Rectal smooth muscle tissue (tissue), 1 donor: ENCODE measurements at regions not wholly inside any gene's neighbourhood (a gene's known extent, or its start where the extent isn't known, plus 50 kb on each side); places are given as distances from the start of the nearest gene placed in this dataset.
"Not testable (repeated sequence)": the region's sequence is repeated elsewhere in the genome, so short reads cannot be mapped to it uniquely, and the experiment has no call there.

ENCODE experiments used
- H3K27ac ChIP-seq: one replicate; pipeline ENCODE4 v1.7.0; 2013; ENCODE audit warnings: low read depth, low read length, inconsistent platforms
- H3K27me3 ChIP-seq: one replicate; pipeline ENCODE4 v1.7.0; 2013; ENCODE audit warnings: low read length; ENCODE audit not compliant: control insufficient read depth, insufficient read depth
- H3K36me3 ChIP-seq: one replicate; pipeline ENCODE4 v1.7.0; 2013; ENCODE audit warnings: low read length; ENCODE audit not compliant: control insufficient read depth, insufficient read depth
- H3K4me1 ChIP-seq: one replicate; pipeline ENCODE4 v1.7.0; 2013; ENCODE audit warnings: low read length; ENCODE audit not compliant: control insufficient read depth, insufficient read depth
- H3K4me3 ChIP-seq: one replicate; pipeline ENCODE4 v1.7.0; 2013; ENCODE audit warnings: low read length
- H3K9ac ChIP-seq: one replicate; pipeline ENCODE4 v1.7.0; 2013; ENCODE audit warnings: low read length

DNA sequence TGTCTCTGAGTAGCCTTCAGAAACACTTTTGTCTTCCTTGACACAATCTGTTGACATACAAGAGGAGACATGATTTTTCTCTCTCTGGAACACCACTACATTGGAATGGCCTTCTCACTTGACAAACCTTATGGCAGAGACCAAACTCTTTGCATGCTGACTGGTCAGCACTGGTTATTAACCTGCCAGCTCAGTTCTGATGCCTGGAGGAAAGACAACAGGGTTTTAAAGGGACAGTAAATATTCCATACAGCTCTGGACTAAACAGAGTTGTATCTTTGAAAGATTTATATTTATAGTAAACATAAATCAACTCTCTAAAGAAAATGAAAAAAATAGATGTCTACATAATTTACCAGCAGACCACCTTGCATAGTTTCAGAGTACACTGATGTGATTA lies 1139.1 kb upstream of the CDH8 start:
- Histone ChIP-seq H3K4me1 (no peaks in the 10 kb centered on the region), H3K36me3 (no peaks in the 10 kb centered on the region), H3K27me3 (no peaks in the 10 kb centered on the region), H3K9ac (no peak overlapping the region), H3K4me3 (no peak overlapping the region), H3K27ac (no peak overlapping the region)

- H3K4me1 ChIP-seq = no peaks in the 10 kb centered on the region
- H3K27ac ChIP-seq = no peak overlapping the region
- H3K4me3 ChIP-seq = no peak overlapping the region
- no peak overlapping the region for H3K9ac ChIP-seq
- H3K36me3 ChIP-seq = no peaks in the 10 kb centered on the region
- H3K27me3 ChIP-seq = no peaks in the 10 kb centered on the region
Observed at GRCh38 chr16:63174801-63175200, 1138.6 kb upstream of the CDH8 start.

DNA sequence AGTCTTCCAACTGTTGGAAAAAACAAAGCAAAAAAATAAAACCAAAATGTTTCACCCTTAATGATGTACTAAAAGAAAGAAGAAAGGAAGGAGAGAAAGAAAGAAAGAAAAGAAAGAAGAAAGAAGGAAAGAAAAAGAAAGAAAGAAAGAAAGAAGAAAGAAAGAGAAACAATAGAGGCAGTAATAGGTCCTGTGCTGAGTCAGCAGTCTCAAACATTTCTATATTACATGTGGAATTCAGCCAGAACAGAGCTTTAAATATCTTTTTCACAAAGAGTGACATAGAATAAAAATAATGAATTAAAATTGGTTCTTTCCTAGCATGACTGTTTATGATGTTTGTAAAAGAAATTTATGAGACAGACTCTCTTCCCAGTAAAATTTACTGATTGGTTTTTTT lies 1135.3 kb upstream of the CDH8 start:
- no peak overlapping the region for H3K27ac ChIP-seq
- no peak overlapping the region for H3K9ac ChIP-seq
- no peaks in the 10 kb centered on the region for H3K4me1 ChIP-seq
- H3K36me3 ChIP-seq = no peaks in the 10 kb centered on the region
- H3K27me3 ChIP-seq = no peaks in the 10 kb centered on the region
- H3K4me3 ChIP-seq = no peak overlapping the region

DNA sequence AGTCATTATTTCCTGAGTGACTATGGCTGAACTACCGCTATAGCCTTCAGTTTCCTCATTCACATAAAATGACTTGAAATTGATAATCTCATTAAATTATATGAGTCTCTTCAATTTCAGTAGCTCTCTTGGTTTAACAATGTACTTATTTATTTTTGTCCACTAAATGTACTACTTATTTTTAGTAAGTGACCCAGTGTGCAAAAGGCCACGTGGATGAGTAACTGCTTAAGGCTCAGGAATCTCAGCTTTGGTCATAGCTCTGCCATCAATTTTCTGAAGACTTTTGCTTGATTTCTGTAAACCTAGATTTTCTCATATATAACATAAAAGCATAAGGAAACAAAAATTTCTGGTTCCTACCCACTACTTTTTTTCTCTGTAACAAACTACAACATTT lies 1132.9 kb upstream of the CDH8 start:
- H3K36me3 ChIP-seq = no peaks in the 10 kb centered on the region
- H3K4me3 ChIP-seq = no peak overlapping the region
- no peaks in the 10 kb centered on the region for H3K4me1 ChIP-seq
- no peak overlapping the region for H3K9ac ChIP-seq
- H3K27ac ChIP-seq = no peak overlapping the region
- H3K27me3 ChIP-seq = no peaks in the 10 kb centered on the region

- no peak overlapping the region for H3K9ac ChIP-seq
- H3K4me1 ChIP-seq = no peaks in the 10 kb centered on the region
- no peaks in the 10 kb centered on the region for H3K27me3 ChIP-seq
- no peaks in the 10 kb centered on the region for H3K36me3 ChIP-seq
- no peak overlapping the region for H3K4me3 ChIP-seq
- H3K27ac ChIP-seq = no peak overlapping the region
Observed at GRCh38 chr16:63157818-63158217, 1121.6 kb upstream of the CDH8 start.

- H3K27me3 ChIP-seq = no peaks in the 10 kb centered on the region
- no peaks in the 10 kb centered on the region for H3K36me3 ChIP-seq
- H3K4me1 ChIP-seq = no peaks in the 10 kb centered on the region
- H3K9ac ChIP-seq = no peak overlapping the region
- H3K27ac ChIP-seq = no peak overlapping the region
- H3K4me3 ChIP-seq = no peak overlapping the region
Observed at GRCh38 chr16:63146251-63146650, 1110.0 kb upstream of the CDH8 start.

- H3K27me3 ChIP-seq = no peaks in the 10 kb centered on the region
- H3K36me3 ChIP-seq = no peaks in the 10 kb centered on the region
- no peak overlapping the region for H3K9ac ChIP-seq
- no peaks in the 10 kb centered on the region for H3K4me1 ChIP-seq
- no peak overlapping the region for H3K27ac ChIP-seq
- no peak overlapping the region for H3K4me3 ChIP-seq
Observed at GRCh38 chr16:63145411-63145810, 1109.2 kb upstream of the CDH8 start.

DNA sequence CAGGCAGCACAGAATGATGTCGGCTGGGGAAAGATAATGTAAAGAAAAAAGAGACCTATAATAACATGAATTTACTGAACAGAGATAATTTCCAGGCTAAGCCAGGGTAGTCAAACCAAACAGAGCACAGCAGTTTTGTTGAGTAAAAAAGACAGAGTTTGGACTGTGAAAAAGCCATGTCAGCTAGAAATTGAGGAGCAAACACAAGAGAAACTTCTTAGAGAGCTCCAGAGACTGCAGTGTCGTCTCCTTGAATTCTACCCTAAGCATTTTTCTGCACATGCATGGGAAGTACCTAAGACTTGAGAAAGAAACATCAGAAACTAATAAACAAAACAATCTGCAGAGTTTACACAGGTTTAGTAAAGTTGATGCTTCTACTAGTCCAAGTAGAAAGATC lies 1098.8 kb upstream of the CDH8 start:
- no peak overlapping the region for H3K9ac ChIP-seq
- H3K36me3 ChIP-seq = no peaks in the 10 kb centered on the region
- H3K27ac ChIP-seq = no peak overlapping the region
- no peaks in the 10 kb centered on the region for H3K4me1 ChIP-seq
- no peak overlapping the region for H3K4me3 ChIP-seq
- no peaks in the 10 kb centered on the region for H3K27me3 ChIP-seq

DNA sequence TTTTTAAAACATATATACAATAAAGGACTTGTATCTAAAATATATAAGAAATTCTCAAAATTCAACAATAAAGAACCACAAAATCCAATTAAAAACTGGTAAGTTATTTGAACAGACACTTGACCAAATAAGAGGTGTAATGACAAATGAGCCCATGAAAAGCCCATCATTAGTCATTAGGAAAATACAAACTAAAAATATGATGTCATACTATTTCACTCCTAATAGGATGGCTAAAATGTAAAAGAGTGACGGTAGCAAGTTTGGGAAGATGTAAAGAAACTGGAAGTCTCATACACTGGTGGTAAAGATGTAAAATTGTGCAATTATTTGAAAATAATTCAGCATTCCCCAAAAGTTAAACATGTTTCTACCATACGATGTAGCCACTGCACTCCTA lies 1095.3 kb upstream of the CDH8 start:
- H3K4me3 ChIP-seq = no peak overlapping the region
- H3K9ac ChIP-seq = no peak overlapping the region
- H3K36me3 ChIP-seq = no peaks in the 10 kb centered on the region
- no peaks in the 10 kb centered on the region for H3K27me3 ChIP-seq
- H3K27ac ChIP-seq = no peak overlapping the region
- no peaks in the 10 kb centered on the region for H3K4me1 ChIP-seq

- Histone ChIP-seq H3K4me1 (no peaks in the 10 kb centered on the region), H3K9ac (no peak overlapping the region), H3K27me3 (no peaks in the 10 kb centered on the region), H3K36me3 (no peaks in the 10 kb centered on the region), H3K27ac (no peak overlapping the region), H3K4me3 (no peak overlapping the region)
Observed at GRCh38 chr16:63130942-63131341, 1094.7 kb upstream of the CDH8 start.

DNA sequence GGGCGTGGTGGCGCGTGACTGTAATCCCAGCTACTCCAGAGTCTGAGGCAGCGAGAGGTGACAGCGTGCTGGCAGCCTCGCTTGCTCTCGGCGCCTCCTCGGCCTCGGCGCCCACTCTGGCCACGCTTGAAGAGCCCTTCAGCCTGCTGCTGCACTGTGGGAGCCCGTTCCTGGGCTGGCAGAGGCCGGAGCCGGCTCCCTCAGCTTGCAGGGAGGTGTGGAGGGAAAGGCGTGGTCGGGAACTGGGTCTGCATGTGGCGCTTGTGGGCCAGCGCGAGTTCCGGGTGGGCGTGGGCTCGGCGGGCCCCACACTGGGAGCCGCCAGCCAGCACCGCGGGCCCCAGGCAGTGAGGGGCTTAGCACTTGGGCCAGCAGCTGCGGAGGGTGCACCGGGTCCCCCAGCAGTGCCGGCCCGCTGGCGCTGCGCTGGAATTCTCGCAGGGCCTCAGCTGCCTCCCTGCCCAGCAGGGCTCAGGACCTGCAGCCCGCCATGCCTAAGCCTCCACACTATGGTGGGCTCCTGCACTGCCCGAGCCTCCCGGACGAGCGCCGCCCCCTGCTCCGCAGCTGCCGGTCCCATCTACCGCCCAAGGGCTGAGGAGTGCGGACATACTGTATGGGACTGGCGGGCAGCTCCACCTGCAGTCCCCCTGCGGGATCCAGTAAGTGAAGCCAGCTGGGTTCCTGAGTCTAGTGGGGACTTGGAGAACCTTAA lies 1093.3 kb upstream of the CDH8 start:
- Histone ChIP-seq H3K4me1 (no peaks in the 10 kb centered on the region), H3K27ac (no peak overlapping the region), H3K27me3 (no peaks in the 10 kb centered on the region), H3K36me3 (no peaks in the 10 kb centered on the region), H3K9ac (no peak overlapping the region), H3K4me3 (no peak overlapping the region)

DNA sequence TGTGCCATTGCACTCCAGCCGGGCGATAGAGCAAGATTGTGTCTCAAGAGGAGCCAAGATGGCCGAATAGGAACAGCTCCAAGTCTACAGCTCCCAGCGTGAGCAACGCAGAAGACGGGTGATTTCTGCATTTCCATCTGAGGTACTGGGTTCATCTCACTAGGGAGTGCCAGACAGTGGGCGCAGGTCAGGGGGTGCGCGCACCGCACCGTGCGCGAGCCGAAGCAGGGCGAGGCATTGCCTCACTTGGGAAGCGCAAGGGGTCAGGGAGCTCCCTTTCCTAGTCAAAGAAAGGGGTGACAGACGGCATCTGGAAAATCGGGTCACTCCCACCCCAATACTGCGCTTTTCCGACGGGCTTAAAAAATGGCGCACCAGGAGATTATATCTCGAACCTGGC lies 1083.7 kb upstream of the CDH8 start:
- H3K4me1 ChIP-seq, H3K4me3 ChIP-seq, H3K36me3 ChIP-seq, H3K27me3 ChIP-seq, H3K27ac ChIP-seq, H3K9ac ChIP-seq: not testable (repeated sequence)

- Histone ChIP-seq H3K4me3 (no peak overlapping the region), H3K27me3 (no peaks in the 10 kb centered on the region), H3K9ac (no peak overlapping the region), H3K27ac (no peak overlapping the region), H3K36me3 (no peaks in the 10 kb centered on the region), H3K4me1 (no peaks in the 10 kb centered on the region)
Observed at GRCh38 chr16:63100082-63100481, 1063.8 kb upstream of the CDH8 start.
